ENCODE measurements at regions not wholly inside any gene's neighbourhood (a gene's known extent, or its start where the extent isn't known, plus 50 kb on each side); places are given as distances from the start of the nearest gene placed in this dataset.

- TF ChIP-seq EZH2phosphoT487 (IDR thresholded peaks at IDR 0.05; ENCODE audit: unreplicated experiment) = no peak
- no peak for TF ChIP-seq ZNF331 (CRISPR knock-in tag; IDR thresholded peaks at IDR 0.05; ENCODE audit: low read depth)
- TF ChIP-seq CTCF (conservative IDR thresholded peaks at IDR 0.05; ENCODE audit: low read depth in 2 of 2) = no peak
- TF ChIP-seq POLR2AphosphoS5 (IDR thresholded peaks at IDR 0.05; ENCODE audit: low read depth) = no peak
- TF ChIP-seq EZH2 (IDR thresholded peaks at IDR 0.05; ENCODE audit: low read depth, unreplicated experiment) = no peak
- TF ChIP-seq JUNB (IDR thresholded peaks at IDR 0.05; ENCODE audit: unreplicated experiment) = no peak
- no peak for TF ChIP-seq REST (IDR thresholded peaks at IDR 0.05; ENCODE audit: unreplicated experiment)
- no peak for TF ChIP-seq STAT1 (IDR thresholded peaks at IDR 0.05; ENCODE audit: unreplicated experiment)
- TF ChIP-seq CREB1 (CRISPR knock-in tag; IDR thresholded peaks at IDR 0.05; ENCODE audit: low read depth) = no peak
- TF ChIP-seq ZNF114 (CRISPR knock-in tag; IDR thresholded peaks at IDR 0.05) = no peak
- TF ChIP-seq ZNF462 (CRISPR knock-in tag; IDR thresholded peaks at IDR 0.05) = no peak
Observed at GRCh38 chr3:181568248-181568647, 143.5 kb upstream of the SOX2 start.

Measured in GM23338 (cell line).